T-helper 2 cell (primary cell): ENCODE measurements at regions not wholly inside any gene's neighbourhood (a gene's known extent, or its start where the extent isn't known, plus 50 kb on each side); places are given as distances from the start of the nearest gene placed in this dataset.
"Not testable (repeated sequence)": the region's sequence is repeated elsewhere in the genome, so short reads cannot be mapped to it uniquely, and the experiment has no call there.

Source experiments
- DNase-seq, 5 experiments: peaks; one replicate each; pipeline versions ENCODE4 v3.0.0 to v3.0.0-alpha.2; 2012 to 2022

DNA sequence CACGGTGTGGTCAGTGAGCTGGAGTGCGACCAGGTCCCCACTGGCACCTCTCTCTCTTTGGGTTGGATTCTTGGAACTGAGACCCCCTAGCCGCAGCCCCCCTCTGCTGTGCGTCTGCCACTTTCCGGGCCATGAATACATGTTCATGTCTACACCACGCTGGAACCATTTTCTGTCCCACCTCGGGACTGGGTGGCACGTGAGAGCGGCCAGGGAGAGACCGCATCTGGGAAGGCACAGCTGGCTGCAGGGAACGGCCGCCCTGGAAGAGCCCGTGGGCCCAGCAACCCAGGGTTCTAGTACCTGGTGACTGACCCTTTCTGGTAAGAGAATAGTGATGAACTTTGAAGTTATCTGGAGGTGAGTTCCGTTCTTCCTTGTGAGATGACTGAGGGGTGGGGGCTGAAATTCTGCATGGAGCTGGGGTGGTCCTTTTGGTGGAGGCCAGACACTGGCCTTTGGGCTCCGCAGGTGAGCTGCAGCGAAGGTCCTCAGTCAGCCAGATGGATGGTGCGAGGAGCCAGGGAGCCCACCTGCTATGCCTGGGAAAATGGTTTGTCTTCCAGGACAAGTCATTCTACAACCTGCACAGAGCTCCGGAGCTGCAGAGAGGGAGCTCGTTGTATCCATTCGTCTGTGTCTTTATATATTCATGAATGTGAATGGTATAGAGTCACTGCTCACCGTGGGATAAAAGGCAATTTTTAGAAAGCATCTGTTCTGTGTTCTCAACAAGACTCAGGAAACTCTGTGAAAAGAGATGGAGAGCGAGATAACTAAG is 223.5 kb downstream of the NDUFA10 start:
- DNase-seq: no peak

- no peak for DNase-seq
These were observed 224.3 kb downstream of the NDUFA10 start for GRCh38 chr2:239800785-239801386.

GRCh38 chr2:239797316-239797715 is 227.8 kb downstream of the NDUFA10 start:
- DNase-seq: no peak

- not testable (repeated sequence) for DNase-seq
These were observed 229.4 kb downstream of the NDUFA10 start for GRCh38 chr2:239795761-239796160.

DNA sequence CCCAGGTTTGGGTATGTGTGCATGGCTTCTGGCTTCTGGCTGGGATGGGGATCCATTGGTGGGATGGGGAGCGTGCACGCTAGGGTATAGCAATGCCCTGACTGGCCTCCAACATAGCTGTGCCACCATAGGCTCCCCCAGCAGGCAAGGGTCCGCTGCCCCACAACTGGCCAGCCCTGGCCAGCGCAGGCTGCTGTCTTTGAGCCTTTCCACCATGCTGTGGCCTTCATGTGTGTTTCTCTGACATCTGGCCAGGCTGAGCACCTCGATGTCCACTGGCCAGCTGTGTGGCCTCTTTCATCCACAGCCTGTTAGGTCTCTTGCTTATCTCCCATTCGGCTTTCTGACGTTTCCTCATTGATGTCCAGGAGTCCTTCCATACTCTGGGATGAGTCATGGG is 231.3 kb downstream of the NDUFA10 start:
- no peak for DNase-seq

DNA sequence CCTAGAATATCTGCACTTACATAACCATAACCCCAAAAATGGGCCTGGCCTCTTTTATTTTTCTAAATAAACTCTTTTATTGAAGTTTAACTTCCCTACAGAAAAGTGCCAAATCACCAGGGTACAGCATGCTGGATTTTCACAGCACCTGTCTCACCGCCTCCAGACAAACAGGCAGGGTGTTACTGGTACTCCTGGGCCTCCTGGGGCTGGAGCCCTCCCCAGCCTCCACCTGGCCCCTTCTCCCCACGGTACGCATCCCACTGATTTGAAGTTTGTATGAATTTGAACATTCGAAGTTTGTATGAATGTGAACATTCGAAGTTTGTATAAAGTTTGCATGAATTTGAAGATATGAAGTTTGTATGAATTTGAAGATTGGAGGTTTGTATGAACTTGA is 232.1 kb downstream of the NDUFA10 start:
- no peak for DNase-seq

GRCh38 chr2:239792405-239793084 is 232.6 kb downstream of the NDUFA10 start:
- DNase-seq: no peak

DNA sequence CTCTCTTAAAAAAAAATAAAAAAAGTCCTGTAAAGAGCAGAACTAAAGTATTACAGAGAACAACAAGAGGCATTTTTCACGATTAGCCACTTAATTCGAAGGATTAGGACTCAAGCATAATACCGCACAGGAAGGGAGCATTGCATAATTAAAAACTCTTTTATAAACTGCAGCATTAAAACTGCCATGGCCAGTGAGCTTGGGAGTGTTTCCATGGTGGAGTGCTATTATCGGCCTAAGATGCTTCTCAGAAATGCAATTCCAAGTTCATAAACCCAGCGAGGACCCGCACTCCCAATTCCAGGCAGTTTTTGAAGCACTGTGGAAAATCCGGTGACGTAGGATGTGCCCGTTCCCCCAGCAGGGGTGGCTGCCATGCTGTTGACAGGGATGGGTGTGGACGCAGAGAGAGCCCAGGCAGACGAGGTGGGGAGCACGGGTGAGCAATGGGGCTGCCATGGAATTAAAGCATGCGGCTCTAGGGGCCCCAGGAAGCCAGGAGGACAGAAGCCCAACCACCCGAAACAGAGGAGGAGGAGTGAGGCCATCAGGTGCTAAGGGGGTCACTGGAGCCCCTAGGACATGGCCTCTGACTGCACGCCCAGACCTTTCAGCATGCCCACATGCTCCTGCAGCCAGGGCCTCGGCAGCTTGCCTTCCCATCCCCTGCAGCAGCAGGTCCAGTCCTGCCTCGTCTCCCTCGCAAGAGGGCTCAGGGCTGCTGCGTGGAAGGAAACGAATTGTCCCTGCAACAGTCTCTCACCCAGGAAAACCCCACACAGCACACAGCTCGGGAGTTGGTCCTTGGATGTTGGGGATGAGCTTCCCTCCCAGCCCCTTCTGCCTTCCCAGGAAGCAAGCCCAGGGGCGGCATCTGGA is 233.4 kb downstream of the NDUFA10 start:
- no peak for DNase-seq

- DNase-seq: no peak
These were observed 234.4 kb downstream of the NDUFA10 start for GRCh38 chr2:239790721-239791120.

DNA sequence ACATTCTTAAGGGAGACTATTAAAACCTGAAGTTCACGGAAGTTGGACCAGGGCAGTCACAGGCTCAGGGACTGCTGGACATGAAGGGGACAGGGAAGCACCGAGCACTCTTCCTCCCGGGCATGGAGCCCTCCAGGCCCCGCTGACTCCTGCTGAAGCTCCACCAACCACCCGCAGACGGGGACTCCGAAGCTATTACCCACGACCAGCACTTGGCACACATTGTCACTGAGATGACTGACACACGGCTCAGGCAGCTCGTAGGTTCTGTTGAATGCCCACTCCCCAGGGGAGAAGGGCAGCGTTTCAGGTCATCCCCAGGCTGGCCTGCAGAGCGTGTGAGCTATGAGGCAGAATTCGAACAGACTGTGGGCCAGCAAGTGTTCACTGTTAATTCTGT is 234.8 kb downstream of the NDUFA10 start:
- DNase-seq: no peak

GRCh38 chr2:239789711-239790110 is 235.4 kb downstream of the NDUFA10 start:
- no peak for DNase-seq

DNA sequence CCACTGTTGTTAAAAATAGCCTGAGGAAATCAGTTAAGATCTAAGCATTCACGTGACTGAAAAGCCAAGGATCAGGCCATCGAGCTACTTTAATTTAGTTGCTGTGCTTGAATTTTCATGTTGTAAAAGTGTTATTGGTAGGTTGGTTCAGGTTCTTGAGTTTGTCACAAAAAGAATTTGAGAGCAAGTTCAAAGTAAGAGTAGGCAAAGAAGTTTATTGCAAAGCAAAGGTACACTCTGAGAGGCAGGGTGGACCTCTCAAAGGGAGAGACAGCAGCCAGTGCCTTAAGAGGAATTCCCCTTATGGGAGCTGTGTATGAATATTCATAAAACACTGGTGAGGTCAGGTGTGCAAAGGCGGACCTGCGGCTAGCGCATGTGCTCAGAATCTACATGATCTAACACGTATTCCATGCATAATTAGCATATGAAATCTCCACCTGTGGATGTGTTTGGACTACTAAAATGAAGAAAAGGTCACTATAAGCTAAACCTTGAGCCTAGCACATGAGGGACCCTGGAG is 236.5 kb downstream of the NDUFA10 start:
- no peak for DNase-seq

- DNase-seq: no peak
These were observed 237.5 kb downstream of the NDUFA10 start for GRCh38 chr2:239787538-239788050.

DNA sequence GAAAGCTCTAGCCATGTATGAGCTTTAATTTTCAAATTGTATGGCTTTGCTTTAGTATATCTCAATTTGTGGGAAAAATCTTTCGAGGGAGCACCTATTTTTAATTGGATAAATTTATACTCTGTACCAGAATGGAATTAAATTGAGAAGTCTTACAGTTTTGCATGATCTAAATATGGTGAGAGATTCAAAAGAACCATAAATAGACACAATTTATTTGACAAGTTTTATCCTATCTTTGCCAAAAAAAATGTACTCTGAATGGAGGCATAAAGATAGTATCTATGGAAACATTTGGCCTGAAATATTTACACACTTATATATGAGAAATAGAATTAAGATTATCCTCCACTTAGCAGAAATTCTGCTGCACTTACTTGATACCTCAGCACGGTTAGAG is 238.4 kb downstream of the NDUFA10 start:
- DNase-seq: no peak

DNA sequence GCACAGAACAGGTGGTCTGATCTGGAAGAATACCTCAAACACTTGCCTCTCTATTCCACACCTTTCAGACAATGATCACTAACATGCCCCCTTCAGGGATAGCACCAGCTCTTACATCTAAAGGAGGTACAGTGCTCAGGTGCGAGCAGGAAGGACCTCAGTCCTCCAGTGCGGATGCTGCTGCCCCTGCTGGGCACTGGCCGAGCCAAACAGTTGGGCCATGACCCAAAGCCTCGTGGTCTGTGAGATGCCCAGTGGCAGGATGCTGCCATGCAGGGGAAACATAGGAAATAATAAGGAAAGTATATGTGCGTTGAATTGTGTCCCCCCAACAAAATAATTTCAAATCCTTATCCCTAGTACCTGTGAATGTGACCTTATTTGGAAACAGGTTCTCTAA is 243.7 kb downstream of the NDUFA10 start:
- DNase-seq: no peak

DNA sequence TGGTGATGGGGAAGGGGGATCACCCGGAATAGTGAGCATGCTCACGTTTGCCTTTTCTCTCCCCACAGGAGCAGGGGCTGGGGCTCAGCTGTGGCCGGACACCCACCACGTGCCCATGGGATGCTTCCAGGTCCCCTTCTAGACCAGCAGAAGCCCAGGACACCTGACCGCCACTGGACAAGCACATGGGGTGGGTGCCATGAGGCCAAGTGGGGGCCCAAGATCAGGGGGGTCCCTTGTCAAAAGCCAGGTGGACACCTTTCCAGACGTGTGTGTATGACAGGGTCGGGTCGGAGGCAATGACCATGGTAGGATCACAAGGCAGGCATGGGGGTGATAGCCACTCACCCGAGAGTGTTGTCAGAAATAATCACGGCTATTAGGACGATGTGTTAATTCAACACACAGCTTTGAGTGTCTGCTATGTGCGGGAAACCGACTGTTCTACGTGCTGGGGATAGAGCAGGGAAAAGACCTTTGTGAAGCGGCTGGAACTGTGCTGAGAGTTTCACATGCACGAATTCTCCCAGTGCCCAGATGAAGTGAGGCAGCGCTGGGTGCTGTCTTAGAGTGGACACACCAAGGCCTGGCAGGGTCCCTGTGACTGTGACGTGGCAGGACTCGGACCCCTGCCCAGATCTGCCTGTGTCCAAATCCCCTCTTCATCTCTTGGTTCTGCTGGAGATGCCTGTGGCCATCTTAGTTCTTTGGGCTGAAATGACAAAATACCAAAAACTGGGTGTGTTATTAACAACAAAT is 244.7 kb downstream of the NDUFA10 start:
- no peak for DNase-seq

DNA sequence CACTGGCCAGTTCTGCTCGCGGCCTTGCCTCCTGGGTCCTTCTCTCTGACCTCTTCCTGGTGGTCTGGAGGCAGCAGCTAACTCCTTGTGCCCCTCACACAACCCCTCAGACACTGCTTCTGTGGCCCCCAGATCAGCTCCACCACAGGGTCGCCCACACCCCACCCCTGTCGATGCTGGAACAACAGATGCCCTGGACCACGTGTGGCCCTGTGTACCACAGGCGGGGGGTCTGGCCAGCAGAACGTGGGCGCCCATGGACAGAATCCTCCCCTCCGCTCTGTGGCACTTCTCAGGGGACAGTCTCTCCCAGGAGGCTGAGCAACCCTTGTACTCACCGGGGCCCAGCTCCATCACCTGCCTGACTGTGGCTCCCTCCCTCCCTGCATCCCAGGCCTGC is 245.6 kb downstream of the NDUFA10 start:
- no peak for DNase-seq

- no peak for DNase-seq
These were observed 246.1 kb downstream of the NDUFA10 start for GRCh38 chr2:239778861-239779558.

DNA sequence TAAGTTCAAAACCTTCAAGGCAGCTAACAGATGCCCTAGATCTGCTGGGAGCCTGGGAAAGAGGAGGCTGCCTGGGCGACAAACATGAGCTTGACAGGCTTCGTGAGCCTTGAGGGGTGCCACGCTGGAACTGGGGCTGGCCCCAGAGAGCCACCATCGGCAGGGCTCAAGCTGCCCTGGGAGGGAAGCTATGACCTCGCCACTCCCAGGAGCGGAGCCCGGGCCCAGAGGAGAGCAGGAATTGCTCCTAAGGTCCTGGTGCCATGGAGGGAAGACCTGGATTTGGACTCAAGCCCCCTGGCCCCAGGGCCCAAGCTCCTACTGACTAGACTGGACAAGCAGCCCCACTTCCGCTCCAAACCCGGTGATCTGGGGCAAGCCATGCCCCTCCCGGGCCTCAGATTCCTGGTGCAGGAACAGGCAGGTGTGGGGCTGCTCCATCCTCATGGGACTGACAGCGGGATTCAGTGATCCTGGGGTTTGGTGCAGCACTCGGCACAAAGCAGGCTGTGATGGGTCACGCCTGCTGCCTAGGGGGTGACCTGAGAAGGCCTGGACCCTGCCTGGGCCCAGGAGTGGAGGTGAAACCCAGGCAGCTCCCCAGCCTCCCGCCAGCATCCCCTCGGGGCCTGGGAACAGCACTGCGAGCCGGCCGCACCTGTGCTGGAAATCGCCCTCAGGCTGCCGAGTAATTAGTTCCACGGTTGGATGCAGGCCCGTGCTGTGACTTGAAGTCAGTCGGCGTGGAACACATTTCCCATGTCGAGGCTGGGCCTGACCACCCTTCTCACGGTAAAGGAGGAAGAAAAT is 246.9 kb downstream of the NDUFA10 start:
- no peak for DNase-seq

- DNase-seq: no peak
These were observed 247.9 kb downstream of the NDUFA10 start for GRCh38 chr2:239777219-239777618.
